Keratinocyte (primary cell): ENCODE measurements at regions not wholly inside any gene's neighbourhood (a gene's known extent, or its start where the extent isn't known, plus 50 kb on each side); places are given as distances from the start of the nearest gene placed in this dataset.

ENCODE experiments used
- DNase-seq: peaks from one replicate; pipeline ENCODE4 v3.0.0-alpha.2; 2011; ENCODE audit warnings: low read depth, missing footprints, low spot score
- FAIRE-seq: peaks from 2 replicates; lab custom pipeline; 2011; peaks lifted over from hg19 to GRCh38; lab: Jason Lieb, UNC
- H2AFZ ChIP-seq: 2 replicates; pipeline ENCODE4 v1.6.0; 2012; ENCODE audit warnings: low read length, control low read depth, inconsistent platforms; ENCODE audit not compliant: control insufficient read depth
- H3K27ac ChIP-seq: 2 replicates; pipeline ENCODE4 v1.5.1; 2011; ENCODE audit warnings: low read length; ENCODE audit not compliant: control insufficient read depth, insufficient read depth
- H3K27me3 ChIP-seq: 3 replicates; pipeline ENCODE4 v1.6.0; 2011; ENCODE audit warnings: low read length; ENCODE audit not compliant: control insufficient read depth, insufficient read depth; ENCODE audit errors: extremely low read depth
- H3K36me3 ChIP-seq, 2 experiments: 2 replicates in 1 of 2; 3 replicates in 1 of 2; pipeline ENCODE4 v1.5.1; 2011; ENCODE audit warnings: low read length in 2 of 2, mild to moderate bottlenecking in 1 of 2; ENCODE audit not compliant: control insufficient read depth in 2 of 2, insufficient read depth in 2 of 2; ENCODE audit errors: extremely low read depth in 1 of 2
- H3K4me1 ChIP-seq: 3 replicates; pipeline ENCODE4 v1.5.1; 2011; ENCODE audit warnings: low read length; ENCODE audit not compliant: control insufficient read depth, insufficient read depth; ENCODE audit errors: extremely low read depth
- H3K4me2 ChIP-seq: 3 replicates; pipeline ENCODE4 v1.6.0; 2011; ENCODE audit warnings: low read depth, low read length; ENCODE audit not compliant: control insufficient read depth, insufficient read depth; ENCODE audit errors: extremely low read depth
- H3K4me3 ChIP-seq, 3 experiments: fragments of 200-600 bp in 1 of 3; sonication (generic) in 1 of 3; 2 replicates in 2 of 3; 3 replicates in 1 of 3; pipeline ENCODE4 v1.5.1; 2011 to 2016; ENCODE audit warnings: low read length in 3 of 3, mild to moderate bottlenecking in 3 of 3, control low read depth in 2 of 3, inconsistent platforms in 1 of 3, low read depth in 1 of 3, mixed read lengths in 1 of 3, mixed run types in 1 of 3, moderate library complexity in 1 of 3; ENCODE audit not compliant: control insufficient read depth in 2 of 3, insufficient read depth in 2 of 3; ENCODE audit errors: extremely low read depth in 1 of 3
- H3K79me2 ChIP-seq: 2 replicates; pipeline ENCODE4 v1.6.0; 2012; ENCODE audit warnings: low read length; ENCODE audit not compliant: control insufficient read depth, insufficient read depth
- H3K9ac ChIP-seq: 3 replicates; pipeline ENCODE4 v1.6.0; 2011; ENCODE audit warnings: low read length; ENCODE audit not compliant: control insufficient read depth, insufficient read depth; ENCODE audit errors: extremely low read depth
- H3K9me1 ChIP-seq: 3 replicates; pipeline ENCODE4 v1.6.0; 2011; ENCODE audit warnings: low read length; ENCODE audit not compliant: control insufficient read depth, insufficient read depth; ENCODE audit errors: extremely low read depth
- H3K9me3 ChIP-seq: 2 replicates; pipeline ENCODE4 v1.5.1; 2012; ENCODE audit warnings: low read depth, low read length; ENCODE audit not compliant: control insufficient read depth
- H4K20me1 ChIP-seq: 3 replicates; pipeline ENCODE4 v1.6.0; 2011; ENCODE audit warnings: low read length; ENCODE audit not compliant: control insufficient read depth, insufficient read depth; ENCODE audit errors: extremely low read depth
- EZH2 ChIP-seq: IDR thresholded peaks from one replicate; pipeline ENCODE4 v1.6.1; 2012; ENCODE audit warnings: inconsistent platforms, mild to moderate bottlenecking, low read length, moderate library complexity
- dilution Hi-C: fragments of 300-500 bp; cut with MboI; formaldehyde crosslinking; loops from one replicate; pipeline ENCODE4 v1.7.0; 2020; ENCODE audit warnings: low sequenced_read_pairs; ENCODE audit not compliant: extremely low pct_ligation_motif_present
- TF ChIP-seq, protein P1 (sequence below), 3 experiments: IDR thresholded peaks in 1 of 3; conservative IDR thresholded peaks in 1 of 3; optimal IDR thresholded peaks in 1 of 3; 2 replicates in 2 of 3; 3 replicates in 1 of 3; pipeline versions ENCODE3 to v1.5.1; 2011; ENCODE audit warnings: low read length in 3 of 3, mild to moderate bottlenecking in 3 of 3, moderate library complexity in 2 of 3, control low read depth in 1 of 3, inconsistent platforms in 1 of 3; ENCODE audit not compliant: insufficient read depth in 2 of 3; ENCODE audit errors: extremely low read depth in 1 of 3

DNA sequence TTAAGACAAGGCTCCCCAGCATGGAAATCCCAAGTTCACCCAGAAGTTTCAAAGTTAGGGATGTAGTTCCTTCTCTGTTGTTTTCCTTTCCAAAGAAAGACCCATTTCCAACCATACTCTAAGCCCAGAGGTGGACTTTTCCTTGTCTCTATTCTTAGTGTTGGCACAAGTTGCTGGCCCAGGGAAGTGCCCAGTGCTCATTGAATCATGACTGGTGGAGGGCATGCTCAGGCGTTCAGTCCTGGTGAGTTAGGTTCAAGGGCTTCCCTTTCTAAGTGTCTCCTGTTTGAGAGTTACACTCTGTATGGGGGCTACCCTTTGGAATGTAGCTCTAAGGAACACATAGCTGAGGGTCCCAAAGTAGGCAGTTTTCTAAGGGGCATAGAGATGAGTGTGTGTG is 389.5 kb downstream of the KCNRG start:
- no peak overlapping the region for H3K27ac ChIP-seq
- H3K9ac ChIP-seq = no peak overlapping the region
- FAIRE-seq = no peak
- DNase-seq = no peak
- H3K4me1 ChIP-seq = peaks cover 10% of the 10 kb centered on the region
- H4K20me1 ChIP-seq = peaks cover 2% of the 10 kb centered on the region
- H3K27me3 ChIP-seq = no peaks in the 10 kb centered on the region
- no peak overlapping the region for H3K4me2 ChIP-seq
- H3K4me3 ChIP-seq = no peak overlapping the region
- H3K9me3 ChIP-seq = no peaks in the 10 kb centered on the region
- H2AFZ ChIP-seq = no peak overlapping the region
- H3K79me2 ChIP-seq = no peaks in the 10 kb centered on the region
- no peak for TF ChIP-seq EZH2
- TF ChIP-seq, protein P1, sequence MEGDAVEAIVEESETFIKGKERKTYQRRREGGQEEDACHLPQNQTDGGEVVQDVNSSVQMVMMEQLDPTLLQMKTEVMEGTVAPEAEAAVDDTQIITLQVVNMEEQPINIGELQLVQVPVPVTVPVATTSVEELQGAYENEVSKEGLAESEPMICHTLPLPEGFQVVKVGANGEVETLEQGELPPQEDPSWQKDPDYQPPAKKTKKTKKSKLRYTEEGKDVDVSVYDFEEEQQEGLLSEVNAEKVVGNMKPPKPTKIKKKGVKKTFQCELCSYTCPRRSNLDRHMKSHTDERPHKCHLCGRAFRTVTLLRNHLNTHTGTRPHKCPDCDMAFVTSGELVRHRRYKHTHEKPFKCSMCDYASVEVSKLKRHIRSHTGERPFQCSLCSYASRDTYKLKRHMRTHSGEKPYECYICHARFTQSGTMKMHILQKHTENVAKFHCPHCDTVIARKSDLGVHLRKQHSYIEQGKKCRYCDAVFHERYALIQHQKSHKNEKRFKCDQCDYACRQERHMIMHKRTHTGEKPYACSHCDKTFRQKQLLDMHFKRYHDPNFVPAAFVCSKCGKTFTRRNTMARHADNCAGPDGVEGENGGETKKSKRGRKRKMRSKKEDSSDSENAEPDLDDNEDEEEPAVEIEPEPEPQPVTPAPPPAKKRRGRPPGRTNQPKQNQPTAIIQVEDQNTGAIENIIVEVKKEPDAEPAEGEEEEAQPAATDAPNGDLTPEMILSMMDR (optimal IDR thresholded peaks at IDR 0.05 in 1 of 3, IDR thresholded peaks at IDR 0.05 in 1 of 3, conservative IDR thresholded peaks at IDR 0.05 in 1 of 3; ENCODE audit: extremely low read depth in 1 of 3, insufficient read depth in 2 of 3, low read length in 3 of 3) = no peak
- no peaks in the 10 kb centered on the region for H3K36me3 ChIP-seq
- dilution Hi-C loops = no loop called here
- H3K9me1 ChIP-seq = no peaks in the 10 kb centered on the region

DNA sequence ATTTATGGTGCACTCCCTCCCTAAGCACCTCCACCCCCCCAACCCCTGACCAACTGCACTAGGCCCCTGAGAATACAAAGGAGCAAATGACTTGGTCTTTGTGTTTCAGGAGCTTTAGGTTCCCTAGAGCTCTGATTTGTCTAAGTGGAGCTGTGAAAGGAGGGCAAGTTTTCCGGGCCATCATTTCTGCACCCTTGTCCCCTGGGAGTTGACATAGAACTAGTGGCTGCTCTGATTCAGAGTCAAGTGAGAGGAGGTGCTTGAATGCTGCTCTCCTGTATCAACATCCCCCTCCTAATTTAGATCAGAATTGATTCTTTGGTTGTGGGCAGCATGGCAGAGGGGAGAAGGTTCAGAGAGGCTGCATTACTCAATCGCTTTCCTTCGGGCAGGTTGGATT is 391.6 kb downstream of the KCNRG start:
- Histone ChIP-seq H3K4me1 (peaks cover 14% of the 10 kb centered on the region), H3K9me1 (no peaks in the 10 kb centered on the region), H3K27ac (no peak overlapping the region), H3K79me2 (no peaks in the 10 kb centered on the region), H3K9ac (no peak overlapping the region), H3K36me3 (no peaks in the 10 kb centered on the region), H3K4me2 (no peak overlapping the region), H3K9me3 (no peaks in the 10 kb centered on the region), H4K20me1 (peaks cover 2% of the 10 kb centered on the region), H3K27me3 (no peaks in the 10 kb centered on the region), H2AFZ (no peak overlapping the region), H3K4me3 (no peak overlapping the region)
- dilution Hi-C loops = no loop called here
- FAIRE-seq = no peak
- no peak for DNase-seq
- TF ChIP-seq EZH2 = no peak
- TF ChIP-seq, protein P1 (optimal IDR thresholded peaks at IDR 0.05 in 1 of 3, IDR thresholded peaks at IDR 0.05 in 1 of 3, conservative IDR thresholded peaks at IDR 0.05 in 1 of 3; ENCODE audit: extremely low read depth in 1 of 3, insufficient read depth in 2 of 3, low read length in 3 of 3) = no peak
